ENCODE measurements at regions not wholly inside any gene's neighbourhood (a gene's known extent, or its start where the extent isn't known, plus 50 kb on each side); places are given as distances from the start of the nearest gene placed in this dataset.

GRCh38 chr1:159370855-159371254 is 61.1 kb upstream of the OR10J4 start:
- H4K20me1 ChIP-seq (ENCODE audit: insufficient read depth): no peaks in the 10 kb centered on the region
- no peak overlapping the region for H3K4me2 ChIP-seq
- H3K4me3 ChIP-seq (ENCODE audit: low read depth in 2 of 2, low read length in 1 of 2): no peak overlapping the region
- no peaks in the 10 kb centered on the region for H3K79me2 ChIP-seq (ENCODE audit: insufficient read depth)
- no peaks in the 10 kb centered on the region for H3K36me3 ChIP-seq (replicated peaks in 1 of 2; ENCODE audit: control insufficient read depth in 1 of 2, insufficient read depth in 2 of 2, low read length in 1 of 2)
- DNase-seq: no peak
- no peak overlapping the region for H3K9ac ChIP-seq
- ChIA-PET POLR2A (no interaction called here), CTCF (interaction anchor here (1.2 kb wide), 1 partner anchor 157 kb away, joined by 3 read pairs; no protein-coding TSS in a partner anchor)
- no peak overlapping the region for H3K27ac ChIP-seq (ENCODE audit: low read depth in 2 of 2, low read length in 1 of 2)
- no peaks in the 10 kb centered on the region for H3K9me3 ChIP-seq
- no peak overlapping the region; the same call in 1 of the 2 replicates for H2AFZ ChIP-seq (ENCODE audit: low read depth)
- 17% methylated on average over 4 of the region's 4 CpGs for WGBS (ENCODE audit: low lambda C conversion rate)
- H3K4me1 ChIP-seq (ENCODE audit: control insufficient read depth in 1 of 2, insufficient read depth in 2 of 2, low read depth in 1 of 2, low read length in 1 of 2): no peaks in the 10 kb centered on the region
- no peaks in the 10 kb centered on the region for H3K27me3 ChIP-seq (ENCODE audit: insufficient read depth)
- TF ChIP-seq CHD2 (IDR thresholded peaks at IDR 0.05; ENCODE audit: low read length, partially characterized antibody) (no peak), GATA2 (CRISPR knock-in tag; IDR thresholded peaks at IDR 0.05) (no peak), YY1 (IDR thresholded peaks at IDR 0.05; ENCODE audit: low read depth) (no peak), POLR2AphosphoS5 (IDR thresholded peaks at IDR 0.05; ENCODE audit: low read depth, low read length) (no peak), ELF1 (IDR thresholded peaks at IDR 0.05) (no peak), NFIC (IDR thresholded peaks at IDR 0.05; ENCODE audit: borderline replicate concordance) (no peak), IRF3 (IDR thresholded peaks at IDR 0.05; ENCODE audit: low read depth, low read length) (no peak), MXI1 (IDR thresholded peaks at IDR 0.05; ENCODE audit: low read depth, low read length) (no peak), RFX5 (IDR thresholded peaks at IDR 0.05; ENCODE audit: low read length) (no peak), EP300 (IDR thresholded peaks at IDR 0.05; ENCODE audit: borderline replicate concordance in 1 of 2, low read depth in 1 of 2, low read length in 1 of 2) (no peak), FOSL2 (IDR thresholded peaks at IDR 0.05; ENCODE audit: borderline replicate concordance, low read depth) (no peak), GABPA (IDR thresholded peaks at IDR 0.05; ENCODE audit: low read depth) (no peak), SMC3 (IDR thresholded peaks at IDR 0.05; ENCODE audit: low read depth, low read length) (no peak)
- TF ChIP-seq, protein P1, sequence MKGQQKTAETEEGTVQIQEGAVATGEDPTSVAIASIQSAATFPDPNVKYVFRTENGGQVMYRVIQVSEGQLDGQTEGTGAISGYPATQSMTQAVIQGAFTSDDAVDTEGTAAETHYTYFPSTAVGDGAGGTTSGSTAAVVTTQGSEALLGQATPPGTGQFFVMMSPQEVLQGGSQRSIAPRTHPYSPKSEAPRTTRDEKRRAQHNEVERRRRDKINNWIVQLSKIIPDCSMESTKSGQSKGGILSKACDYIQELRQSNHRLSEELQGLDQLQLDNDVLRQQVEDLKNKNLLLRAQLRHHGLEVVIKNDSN (IDR thresholded peaks at IDR 0.05; ENCODE audit: borderline replicate concordance, low read depth): no peak
- TF ChIP-seq, protein P2, sequence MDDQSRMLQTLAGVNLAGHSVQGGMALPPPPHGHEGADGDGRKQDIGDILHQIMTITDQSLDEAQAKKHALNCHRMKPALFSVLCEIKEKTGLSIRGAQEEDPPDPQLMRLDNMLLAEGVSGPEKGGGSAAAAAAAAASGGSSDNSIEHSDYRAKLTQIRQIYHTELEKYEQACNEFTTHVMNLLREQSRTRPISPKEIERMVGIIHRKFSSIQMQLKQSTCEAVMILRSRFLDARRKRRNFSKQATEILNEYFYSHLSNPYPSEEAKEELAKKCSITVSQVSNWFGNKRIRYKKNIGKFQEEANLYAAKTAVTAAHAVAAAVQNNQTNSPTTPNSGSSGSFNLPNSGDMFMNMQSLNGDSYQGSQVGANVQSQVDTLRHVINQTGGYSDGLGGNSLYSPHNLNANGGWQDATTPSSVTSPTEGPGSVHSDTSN (IDR thresholded peaks at IDR 0.05): no peak
- TF ChIP-seq, protein P3, sequence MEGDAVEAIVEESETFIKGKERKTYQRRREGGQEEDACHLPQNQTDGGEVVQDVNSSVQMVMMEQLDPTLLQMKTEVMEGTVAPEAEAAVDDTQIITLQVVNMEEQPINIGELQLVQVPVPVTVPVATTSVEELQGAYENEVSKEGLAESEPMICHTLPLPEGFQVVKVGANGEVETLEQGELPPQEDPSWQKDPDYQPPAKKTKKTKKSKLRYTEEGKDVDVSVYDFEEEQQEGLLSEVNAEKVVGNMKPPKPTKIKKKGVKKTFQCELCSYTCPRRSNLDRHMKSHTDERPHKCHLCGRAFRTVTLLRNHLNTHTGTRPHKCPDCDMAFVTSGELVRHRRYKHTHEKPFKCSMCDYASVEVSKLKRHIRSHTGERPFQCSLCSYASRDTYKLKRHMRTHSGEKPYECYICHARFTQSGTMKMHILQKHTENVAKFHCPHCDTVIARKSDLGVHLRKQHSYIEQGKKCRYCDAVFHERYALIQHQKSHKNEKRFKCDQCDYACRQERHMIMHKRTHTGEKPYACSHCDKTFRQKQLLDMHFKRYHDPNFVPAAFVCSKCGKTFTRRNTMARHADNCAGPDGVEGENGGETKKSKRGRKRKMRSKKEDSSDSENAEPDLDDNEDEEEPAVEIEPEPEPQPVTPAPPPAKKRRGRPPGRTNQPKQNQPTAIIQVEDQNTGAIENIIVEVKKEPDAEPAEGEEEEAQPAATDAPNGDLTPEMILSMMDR (IDR thresholded peaks at IDR 0.05): no peak
- H3K9me2 ChIP-seq: no peaks in the 10 kb centered on the region
- H3F3A ChIP-seq (replicated peaks; ENCODE audit: insufficient read depth): no peaks in the 10 kb centered on the region
